ENCODE measurements at regions not wholly inside any gene's neighbourhood (a gene's known extent, or its start where the extent isn't known, plus 50 kb on each side); places are given as distances from the start of the nearest gene placed in this dataset.

DNA sequence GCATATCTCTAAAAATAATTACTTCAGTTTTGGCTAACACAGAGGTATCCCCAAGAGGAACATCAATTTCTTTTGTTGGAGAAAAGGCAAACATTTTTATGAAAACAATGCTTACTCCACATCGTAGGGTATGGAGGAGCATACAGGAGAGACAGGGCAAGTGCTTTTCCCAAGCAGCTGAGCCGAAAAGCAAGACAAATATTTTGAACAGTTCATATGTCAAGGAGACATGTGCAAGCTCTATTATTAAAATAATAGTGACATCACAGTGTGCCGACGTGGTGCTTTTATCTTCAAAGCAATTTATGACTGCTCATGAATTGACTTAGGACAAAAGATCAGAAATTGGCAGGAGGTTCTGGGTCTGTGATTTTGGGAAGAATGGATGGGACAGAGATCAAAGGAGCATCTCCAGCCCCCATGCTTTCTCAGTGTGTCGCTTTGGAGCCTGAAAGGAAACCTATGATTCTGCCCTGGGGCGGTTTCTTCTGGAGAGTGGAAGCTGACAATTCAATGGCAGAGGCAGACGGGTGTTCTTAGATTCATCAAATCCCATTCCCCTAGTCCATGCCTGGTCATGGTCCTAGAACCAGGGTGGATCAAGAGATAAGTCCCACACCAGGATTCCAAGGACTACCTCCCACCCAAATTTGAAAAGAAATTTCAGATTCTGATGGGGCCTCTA is 97.1 kb downstream of the JCAD start:
- no peak for DNase-seq (ENCODE audit: low read depth in 2 of 2)

DNA sequence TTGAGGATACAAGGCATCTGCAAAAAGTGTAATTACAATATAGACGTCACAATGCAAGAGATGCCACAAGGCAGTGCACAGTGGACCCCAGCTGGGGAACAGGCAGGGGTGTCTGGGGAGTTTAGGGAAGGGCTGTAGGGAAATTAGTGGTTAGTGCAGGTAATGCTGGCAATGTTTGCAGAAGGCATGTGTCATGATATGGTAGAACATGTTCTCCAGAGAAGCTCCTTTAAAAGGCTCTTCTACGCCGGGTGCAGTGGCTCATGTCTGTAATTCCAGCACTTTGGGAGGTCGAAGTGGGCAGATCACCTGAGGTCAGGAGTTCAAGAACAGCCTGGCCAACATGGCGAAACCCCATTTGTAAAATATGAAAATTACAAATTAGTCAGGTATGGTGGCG is 98.0 kb downstream of the JCAD start:
- DNase-seq (ENCODE audit: low read depth in 2 of 2) = no peak

DNA sequence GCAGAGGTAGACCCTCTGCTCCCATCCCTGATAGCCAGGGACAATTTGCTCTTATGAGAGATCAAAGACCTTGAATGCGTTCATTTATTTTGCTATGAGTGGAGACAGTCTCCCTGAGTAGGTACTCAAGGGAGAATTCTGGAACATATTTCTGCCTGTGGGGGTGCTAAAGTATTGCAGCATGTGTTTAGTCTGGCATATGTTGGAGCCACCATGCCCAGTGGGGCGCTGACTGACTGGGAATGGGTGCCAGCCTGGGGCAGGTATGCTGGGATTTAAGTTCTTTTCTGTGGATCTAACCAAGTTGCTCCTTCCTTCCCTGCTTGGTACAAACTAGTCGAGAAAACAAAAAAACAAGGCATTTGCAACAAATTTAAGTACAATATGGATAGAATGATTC is 99.1 kb downstream of the JCAD start:
- DNase-seq (ENCODE audit: low read depth in 2 of 2) = no peak

DNA sequence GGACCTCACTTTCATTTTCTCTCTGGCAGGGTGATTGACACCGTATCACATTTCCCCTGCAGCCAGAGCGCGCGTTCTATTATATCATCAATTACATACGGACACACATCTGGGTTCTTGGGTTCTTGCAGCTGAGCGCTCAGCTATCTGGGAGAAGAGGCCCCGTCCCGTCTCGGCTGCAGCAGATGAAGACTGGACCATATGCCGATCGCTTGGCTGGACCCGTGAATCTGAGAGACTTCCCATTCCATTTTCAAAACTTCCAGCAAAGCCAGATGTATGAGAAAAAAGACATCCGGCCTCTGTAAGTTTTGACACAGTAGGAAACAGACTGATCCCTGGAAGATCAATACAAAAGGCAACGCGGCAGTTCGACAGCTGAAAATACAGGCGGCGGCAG is 99.8 kb downstream of the JCAD start:
- no peak for DNase-seq (ENCODE audit: low read depth in 2 of 2)

DNA sequence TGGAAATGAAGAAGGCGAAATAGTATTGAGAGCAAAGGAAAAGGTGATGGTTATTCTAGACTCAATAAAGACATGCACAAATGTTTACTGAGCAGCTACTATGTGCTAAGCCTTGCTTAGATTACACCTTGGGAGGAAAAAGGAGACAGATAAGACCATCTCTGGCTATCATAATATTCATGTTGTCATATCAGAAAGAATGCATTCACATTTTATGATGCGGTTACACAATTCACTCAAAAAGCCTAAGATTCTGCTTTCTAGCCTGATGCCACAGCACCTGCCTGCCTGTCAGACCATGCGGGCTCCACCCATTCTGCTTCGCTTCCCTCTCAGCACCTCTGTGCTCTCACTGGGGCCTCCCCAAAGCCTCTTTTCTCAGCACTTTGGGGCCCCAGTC is 100.9 kb downstream of the JCAD start:
- no peak for DNase-seq (ENCODE audit: low read depth in 2 of 2)

DNA sequence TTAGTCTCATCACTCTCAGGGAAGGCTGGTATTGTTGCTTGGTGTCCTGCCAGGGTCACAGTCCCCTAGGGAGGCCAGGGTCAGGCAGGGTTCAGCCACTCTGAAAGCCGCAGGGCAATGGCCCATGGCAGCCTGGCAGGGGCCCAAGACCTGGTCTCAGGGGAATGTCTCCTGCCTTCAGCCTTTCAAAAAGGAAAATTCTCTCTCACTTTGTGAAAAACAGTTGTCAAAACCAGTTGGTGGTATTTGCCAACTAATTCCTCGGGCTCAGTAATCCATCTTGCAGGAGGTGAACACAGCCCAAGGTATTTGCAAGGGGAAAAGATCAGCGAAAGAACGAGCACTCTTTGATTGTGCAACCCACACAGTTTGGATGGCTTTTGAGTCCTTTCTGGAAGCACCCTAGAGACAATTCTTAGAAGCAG is 101.5 kb downstream of the JCAD start:
- no peak for DNase-seq (ENCODE audit: low read depth in 2 of 2)

DNA sequence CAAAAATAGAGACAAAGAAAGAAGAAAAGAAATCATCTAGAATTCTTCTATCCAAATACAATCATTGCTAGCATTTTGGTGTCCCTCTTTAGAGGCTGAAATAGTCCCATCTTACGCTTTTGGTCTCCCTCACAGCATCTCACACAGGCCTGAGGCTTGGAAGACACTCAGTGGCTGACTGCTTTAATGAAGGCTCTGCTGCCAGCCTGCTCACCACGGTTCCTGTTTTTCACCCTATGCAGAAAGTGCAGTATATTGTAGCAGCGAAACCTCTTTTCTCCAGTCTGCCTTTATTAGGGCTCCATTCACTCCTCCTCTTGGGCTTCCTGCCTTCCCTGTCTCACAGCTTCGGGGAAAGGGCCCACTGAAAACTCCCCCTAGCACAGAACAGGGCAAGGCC is 102.2 kb downstream of the JCAD start:
- no peak for DNase-seq (ENCODE audit: low read depth in 2 of 2)

DNA sequence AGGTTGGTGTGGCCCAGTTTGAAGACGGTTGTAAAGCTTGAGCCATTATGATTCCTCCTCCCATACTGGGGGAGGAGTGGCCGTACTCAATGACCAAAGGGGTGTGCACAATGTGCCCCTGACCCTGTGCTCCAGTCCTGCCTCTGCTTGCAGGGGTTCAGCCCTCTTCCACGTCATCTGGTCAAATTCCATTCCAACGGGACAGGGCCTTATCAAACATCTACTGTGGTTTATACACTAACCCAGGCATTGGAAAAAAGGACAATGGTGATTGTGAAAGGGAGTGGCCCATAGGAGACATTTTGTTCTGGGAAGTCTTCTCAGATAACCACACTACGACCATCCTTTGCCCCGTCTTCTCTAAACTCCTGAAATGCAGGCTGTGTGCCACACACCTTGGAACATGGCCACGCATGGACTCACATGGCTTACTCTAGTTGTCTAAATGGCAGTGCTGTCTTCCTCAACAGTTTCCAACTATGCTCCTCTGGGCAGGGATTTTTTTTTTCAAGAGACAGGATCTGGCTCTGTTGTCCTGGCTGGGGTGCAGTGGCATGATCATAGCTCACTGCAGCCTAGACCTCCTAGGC is 103.0 kb downstream of the JCAD start:
- DNase-seq (ENCODE audit: low read depth in 2 of 2) = no peak

DNA sequence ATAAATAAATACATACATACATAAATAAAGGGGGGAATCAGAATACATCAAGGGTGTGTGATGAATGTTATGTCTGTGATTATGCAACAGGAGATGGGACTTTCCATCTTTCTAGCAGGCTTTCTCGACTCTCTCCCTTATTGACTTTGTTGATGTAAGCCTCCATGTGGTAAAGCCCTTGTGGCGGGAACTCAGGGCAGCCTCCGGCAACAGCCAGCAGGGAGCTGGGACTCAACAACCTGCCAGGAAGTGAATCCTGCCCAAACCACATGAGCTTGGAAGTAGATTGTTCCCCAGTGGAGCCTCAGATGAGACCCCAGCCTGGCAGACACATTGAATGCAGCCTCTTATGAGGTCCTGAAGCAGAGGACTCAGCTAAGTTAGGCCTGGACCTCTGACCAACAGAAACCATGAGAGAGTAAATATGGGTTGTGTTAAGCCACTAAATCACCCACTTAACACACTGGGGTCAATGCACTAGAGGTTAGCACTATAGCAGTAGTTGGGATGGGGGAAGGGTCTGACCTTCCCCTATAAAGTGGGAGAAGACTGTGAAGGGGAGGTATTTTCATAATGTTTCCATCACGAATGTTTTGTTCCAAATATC is 104.0 kb downstream of the JCAD start:
- DNase-seq (ENCODE audit: low read depth in 2 of 2) = no peak

DNA sequence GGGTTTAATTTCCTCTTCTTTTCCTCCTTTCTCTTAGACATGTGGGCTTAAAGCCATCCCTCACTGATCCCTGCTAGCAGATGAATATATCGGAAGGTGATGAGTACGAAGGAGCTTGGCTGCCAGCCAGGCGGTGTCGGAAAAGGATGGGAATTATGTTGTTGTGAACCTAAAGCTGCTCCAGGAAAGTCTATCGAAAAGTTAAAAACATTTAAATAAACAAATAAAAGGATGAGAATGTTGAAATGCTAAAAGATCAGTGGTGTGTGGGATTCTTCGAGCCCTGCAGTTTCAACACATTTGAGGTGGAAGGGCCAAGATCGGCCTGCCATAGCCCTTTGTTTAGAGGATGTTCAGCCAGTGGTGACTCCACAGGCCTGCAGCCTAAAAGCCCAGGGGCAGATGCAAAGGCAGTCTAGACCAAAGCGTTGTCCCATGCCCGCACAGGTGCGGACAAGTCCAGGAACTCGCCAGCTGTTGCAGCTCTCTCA is 107.9 kb downstream of the JCAD start:
- DNase-seq (ENCODE audit: low read depth in 2 of 2) = no peak

DNA sequence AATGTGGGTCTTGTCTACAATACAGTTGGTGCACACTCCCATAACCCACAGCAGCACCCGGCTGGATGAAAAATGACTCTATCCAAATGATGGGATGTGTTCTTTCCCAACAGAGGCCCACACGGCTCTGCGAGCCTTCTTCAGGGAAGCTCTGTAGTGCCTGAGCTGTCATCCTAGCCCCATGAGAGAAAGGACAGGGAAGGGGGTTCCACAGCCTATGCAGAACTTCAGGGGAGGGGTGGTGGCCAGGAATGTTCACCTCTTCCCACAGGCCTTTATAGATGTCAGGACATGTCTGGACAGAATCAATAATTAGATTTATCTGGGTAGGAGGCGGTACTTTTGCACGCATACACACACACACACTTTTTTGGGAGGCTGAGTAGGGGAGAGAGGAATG is 109.0 kb downstream of the JCAD start:
- DNase-seq (ENCODE audit: low read depth in 2 of 2) = no peak

DNA sequence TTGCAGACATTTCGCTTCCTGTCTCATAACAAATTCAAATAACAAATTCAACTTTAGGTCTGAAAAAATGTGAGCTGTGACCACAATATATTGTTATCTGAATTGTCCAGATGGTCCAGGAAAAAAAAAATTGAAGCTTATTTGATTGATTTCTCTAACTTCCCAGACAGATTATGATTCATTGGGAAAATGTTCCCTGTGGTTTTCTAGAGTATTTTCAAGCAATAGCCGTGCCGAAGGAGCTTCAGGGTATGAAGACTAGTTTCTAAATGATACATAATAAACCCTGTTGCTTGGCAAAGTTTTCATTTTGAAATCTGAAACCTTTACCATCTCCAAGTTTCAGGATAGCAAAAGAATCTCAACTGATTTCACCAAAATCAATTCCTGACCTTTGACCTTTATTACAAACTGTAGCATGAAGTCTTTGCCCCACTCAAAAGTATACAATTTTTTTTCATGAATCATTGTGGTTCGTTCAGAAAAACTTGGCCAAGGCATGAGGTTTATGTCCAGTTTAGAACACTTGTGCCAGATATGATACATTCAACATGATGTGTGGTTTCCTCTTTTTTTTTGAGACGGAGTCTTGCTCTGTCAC is 109.9 kb downstream of the JCAD start:
- DNase-seq (ENCODE audit: low read depth in 2 of 2) = no peak

DNA sequence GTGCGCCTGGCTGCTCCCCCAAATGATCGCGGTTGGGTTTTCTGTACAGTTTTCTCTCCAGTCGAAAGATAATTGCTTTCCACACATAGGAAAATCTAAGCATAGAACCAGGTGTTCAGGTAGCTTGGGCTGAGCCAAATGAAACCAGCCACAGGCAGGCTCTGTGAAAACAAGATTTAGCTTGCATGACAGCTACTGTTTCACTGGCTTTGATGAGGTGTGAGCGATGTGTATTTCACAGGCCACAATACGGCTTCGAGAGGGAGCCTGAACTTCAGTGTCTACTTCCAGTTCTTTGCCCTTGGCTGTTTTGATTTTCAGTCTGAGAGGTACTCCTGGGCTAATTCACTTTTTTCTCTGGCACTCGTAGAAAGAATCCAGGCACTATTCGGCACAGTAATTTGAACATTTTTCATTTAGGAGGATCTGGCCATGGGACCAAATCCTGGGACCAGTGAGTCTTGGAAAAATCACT is 110.5 kb downstream of the JCAD start:
- no peak for DNase-seq (ENCODE audit: low read depth in 2 of 2)

DNA sequence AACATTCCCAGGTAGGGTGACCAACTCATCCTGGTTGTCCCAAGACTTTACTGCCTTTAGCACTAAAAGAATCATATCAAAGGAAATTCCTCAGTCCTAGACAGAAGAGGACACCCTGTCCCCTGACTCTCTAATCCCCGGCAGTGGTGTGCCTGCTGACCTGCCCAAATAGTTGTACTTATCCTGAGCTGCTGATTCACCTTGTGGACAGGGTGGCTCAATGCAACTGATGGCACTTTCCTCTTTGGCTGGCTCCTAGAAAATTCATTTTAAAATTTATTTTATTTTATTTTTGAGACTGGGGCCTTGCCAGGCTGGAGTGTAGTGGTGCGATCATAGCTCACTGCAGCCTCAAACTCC is 111.7 kb downstream of the JCAD start:
- no peak for DNase-seq (ENCODE audit: low read depth in 2 of 2)

DNA sequence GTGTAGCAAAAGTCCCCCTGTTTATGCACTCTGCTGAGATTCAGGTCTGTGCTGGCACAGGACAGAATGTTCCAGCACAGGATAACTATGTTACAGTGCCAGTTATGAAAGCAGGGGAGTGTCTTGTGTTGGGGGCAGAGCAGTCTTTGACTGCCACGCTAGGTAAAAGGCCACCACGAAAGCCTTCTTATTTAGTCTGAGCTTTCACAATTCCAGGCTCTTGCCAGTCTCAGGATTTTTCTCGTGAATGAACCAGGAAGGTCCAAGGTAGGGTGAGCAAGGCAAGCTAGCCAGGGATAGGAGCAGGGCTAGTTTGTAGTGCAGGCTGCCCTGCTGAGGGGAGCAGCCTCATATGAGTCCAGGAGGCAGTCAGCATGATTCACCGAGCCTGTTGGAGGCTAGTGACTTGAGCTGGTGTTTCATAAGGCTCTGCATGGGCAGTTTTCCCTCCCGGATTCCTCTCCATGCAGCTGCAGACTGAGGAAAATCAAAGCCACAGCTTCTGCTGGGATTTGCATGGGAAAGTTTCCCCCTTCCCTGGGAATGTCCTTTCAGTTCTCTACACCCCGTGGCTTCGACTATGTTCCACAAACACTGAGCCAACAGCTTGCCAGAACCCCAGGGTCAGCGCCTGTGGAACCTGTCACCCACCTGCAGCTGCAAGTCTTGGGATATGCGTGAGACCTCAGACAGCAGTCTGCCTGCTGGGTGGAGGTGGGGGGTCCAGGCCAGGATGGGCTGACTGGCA is 112.3 kb downstream of the JCAD start:
- DNase-seq (ENCODE audit: low read depth in 2 of 2) = no peak

DNA sequence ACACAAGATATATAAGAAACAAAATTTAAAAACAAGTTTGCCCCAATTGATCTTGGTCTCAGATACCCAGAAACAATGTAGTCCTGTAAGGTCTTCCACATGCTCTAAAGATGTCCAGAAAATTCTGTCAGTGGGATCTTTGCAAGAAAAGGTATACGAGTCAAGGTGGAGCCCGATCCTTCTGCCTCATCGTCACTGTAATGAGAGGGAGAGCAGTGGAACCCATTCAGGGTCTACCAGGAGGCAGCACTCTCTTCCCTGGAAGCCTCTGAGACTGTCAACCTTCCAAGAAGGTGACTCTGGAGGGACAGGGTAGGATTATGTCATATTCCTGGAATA is 112.8 kb downstream of the JCAD start:
- DNase-seq (ENCODE audit: low read depth in 2 of 2) = no peak

DNA sequence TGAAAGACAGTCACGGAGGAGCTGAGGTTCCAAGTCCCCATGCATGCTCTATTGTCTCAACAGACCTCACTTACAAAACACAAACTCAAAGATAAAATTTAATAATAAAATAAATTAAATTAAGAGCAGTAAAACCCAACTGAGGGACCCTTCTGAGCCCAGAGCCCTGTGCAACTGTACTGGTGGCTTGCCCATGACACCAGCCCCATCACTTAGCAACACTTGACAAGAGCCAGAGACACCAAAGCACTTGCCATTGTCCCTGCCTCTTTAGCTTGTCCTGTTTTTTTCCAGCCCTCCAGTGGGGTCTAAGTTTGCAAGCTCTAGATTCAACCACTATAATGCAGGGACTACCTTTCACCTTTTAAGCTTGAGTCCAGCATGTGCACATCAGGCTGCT is 117.9 kb downstream of the JCAD start:
- no peak for DNase-seq (ENCODE audit: low read depth in 2 of 2)

DNA sequence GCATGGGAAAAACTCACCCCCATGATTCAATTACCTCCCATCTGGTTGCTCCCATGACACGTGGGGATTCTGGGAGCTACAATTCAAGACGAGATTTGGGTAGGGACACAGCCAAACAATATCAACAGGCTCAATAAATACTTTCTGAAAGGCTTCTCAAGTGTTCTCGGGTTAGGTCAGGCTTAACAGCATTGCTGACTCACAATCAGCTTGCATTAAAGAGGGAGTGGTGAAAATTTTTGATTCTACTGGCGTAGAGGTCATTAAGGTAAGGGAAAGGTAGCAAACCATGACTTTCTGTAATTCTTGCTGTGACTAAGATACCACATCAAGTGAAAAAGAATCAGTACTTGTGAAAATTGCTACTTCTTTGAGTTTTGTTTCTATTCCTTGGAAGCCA is 126.4 kb downstream of the JCAD start:
- DNase-seq (ENCODE audit: low read depth in 2 of 2) = no peak

DNA sequence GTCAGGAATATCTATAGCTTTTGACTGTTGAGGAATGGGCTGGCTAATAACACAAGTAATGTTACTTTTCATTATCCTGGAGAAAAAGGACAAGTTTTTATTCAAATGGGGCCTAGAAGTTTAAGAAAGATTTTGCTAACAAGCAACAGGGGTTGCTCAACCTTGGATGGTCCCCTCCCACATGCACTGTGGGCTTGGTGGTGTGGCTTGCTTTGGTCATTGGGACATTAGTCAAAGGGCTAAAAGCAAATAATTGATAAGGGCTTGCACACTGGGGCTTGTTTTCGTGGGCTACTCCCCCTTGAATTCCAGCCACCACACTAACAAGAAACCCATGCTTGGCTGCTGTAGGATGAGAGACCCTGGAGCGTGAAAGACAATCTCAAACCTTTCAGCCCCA is 127.6 kb downstream of the JCAD start:
- no peak for DNase-seq (ENCODE audit: low read depth in 2 of 2)

DNA sequence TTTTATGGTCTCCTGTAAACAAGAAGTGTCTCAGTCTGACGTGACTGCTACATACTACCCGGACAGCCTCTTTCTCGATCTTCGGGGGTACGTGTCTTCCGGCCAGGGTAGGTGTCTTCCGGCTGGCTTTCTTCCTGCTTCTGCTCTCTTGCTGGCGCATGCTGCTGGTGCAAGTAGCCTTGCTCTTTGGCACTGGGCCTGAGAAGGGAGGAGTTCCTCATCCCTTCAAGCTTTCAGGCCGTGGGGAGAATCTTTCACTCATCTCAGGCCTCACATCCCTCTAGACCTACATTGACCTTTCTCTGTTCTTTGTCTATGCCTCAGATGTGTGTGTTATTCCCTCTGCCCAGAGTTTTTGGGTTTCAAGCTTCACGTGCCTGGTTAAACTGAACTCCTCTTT is 130.4 kb downstream of the JCAD start:
- DNase-seq (ENCODE audit: low read depth in 2 of 2) = no peak

DNA sequence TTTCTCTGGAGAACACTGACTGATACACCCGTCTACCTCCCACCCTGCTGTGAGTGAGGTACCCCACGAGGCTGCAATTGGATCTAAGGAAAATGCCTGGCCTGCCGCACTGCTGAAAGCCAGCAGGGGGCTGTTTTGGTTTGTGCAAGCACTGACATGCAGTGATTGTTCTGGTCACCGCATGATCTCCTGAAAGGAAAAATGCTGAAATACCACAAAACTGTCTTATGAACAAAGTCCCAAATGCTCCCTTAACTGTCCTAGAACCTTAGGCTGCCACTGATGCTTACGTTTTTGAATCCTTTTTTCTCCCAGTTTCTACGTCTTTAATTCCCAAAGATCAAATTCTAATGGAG is 132.7 kb downstream of the JCAD start:
- no peak for DNase-seq (ENCODE audit: low read depth in 2 of 2)
